ENCODE measurements at regions not wholly inside any gene's neighbourhood (a gene's known extent, or its start where the extent isn't known, plus 50 kb on each side); places are given as distances from the start of the nearest gene placed in this dataset.
"Not testable (repeated sequence)": the region's sequence is repeated elsewhere in the genome, so short reads cannot be mapped to it uniquely, and the experiment has no call there.

DNA sequence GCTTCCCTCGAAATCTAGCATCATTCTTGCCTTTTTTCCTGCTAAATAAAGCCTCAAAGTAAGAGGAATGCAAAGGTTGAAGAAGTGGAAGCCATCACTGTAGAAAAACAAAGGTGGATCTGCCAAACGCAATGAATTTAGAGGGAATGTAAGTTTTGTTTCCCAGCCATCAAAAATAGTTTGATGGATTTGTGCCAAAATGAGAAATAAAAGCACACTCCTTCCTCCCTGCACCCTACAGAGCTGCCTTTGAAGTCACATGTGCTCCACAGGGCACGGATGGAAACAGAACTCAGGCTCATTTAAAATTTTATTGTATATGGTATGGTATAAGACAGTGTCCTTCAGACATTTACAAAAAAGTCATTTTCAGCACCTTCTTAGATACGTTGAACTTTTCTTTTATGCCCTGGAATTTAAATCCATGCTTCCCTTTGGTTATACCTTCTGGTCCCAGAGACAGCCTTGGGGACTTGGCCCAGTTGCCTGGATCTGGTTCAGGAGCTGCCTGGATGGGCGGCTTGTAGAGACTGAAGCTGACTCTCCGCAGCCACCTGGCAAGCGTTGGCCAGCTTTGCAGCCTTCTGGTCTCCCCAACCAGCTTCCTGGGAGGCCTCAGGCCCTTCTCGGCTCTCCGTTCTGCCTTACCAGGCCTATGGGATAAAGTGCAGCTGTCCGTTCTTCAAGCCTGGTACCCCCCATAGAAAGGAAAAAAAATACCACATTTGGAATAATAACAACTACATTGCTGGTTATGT is 228.5 kb upstream of the NEBL start:
- no peaks in the 10 kb centered on the region for H3K27me3 ChIP-seq (ENCODE audit: control insufficient read depth, insufficient read depth, low read length)
- no peak overlapping the region for H3K9ac ChIP-seq (ENCODE audit: insufficient read depth, low read length)
- no peaks in the 10 kb centered on the region for H3K4me1 ChIP-seq (ENCODE audit: control insufficient read depth, extremely low read depth, insufficient read depth, low read length)
- no peaks in the 10 kb centered on the region for H4K20me1 ChIP-seq (ENCODE audit: control insufficient read depth, extremely low read depth, insufficient read depth, low read length)
- no peak overlapping the region for H3K4me2 ChIP-seq (ENCODE audit: extremely low read depth, insufficient read depth, low read length)
- no peak for DNase-seq (ENCODE audit: low read depth in 2 of 2)
- H3K9me3 ChIP-seq (ENCODE audit: control insufficient read depth, insufficient read depth, low read depth, low read length) = no peaks in the 10 kb centered on the region
- no peak overlapping the region for H2AFZ ChIP-seq (ENCODE audit: low read length)
- no peaks in the 10 kb centered on the region for H3K79me2 ChIP-seq (ENCODE audit: control insufficient read depth, insufficient read depth, low read length)
- no peak overlapping the region for H3K4me3 ChIP-seq (replicated peaks in 1 of 4; ENCODE audit: control extremely low read depth in 1 of 4, insufficient read depth in 1 of 4, low read depth in 3 of 4, low read length in 4 of 4)
- H3K27ac ChIP-seq (ENCODE audit: insufficient read depth, low read length) = no peak overlapping the region
- H3K36me3 ChIP-seq (ENCODE audit: control insufficient read depth, insufficient read depth, low read length) = no peaks in the 10 kb centered on the region
- TF ChIP-seq EZH2 (IDR thresholded peaks at IDR 0.05; ENCODE audit: low read length, missing control alignments) = no peak
- TF ChIP-seq, protein P1, sequence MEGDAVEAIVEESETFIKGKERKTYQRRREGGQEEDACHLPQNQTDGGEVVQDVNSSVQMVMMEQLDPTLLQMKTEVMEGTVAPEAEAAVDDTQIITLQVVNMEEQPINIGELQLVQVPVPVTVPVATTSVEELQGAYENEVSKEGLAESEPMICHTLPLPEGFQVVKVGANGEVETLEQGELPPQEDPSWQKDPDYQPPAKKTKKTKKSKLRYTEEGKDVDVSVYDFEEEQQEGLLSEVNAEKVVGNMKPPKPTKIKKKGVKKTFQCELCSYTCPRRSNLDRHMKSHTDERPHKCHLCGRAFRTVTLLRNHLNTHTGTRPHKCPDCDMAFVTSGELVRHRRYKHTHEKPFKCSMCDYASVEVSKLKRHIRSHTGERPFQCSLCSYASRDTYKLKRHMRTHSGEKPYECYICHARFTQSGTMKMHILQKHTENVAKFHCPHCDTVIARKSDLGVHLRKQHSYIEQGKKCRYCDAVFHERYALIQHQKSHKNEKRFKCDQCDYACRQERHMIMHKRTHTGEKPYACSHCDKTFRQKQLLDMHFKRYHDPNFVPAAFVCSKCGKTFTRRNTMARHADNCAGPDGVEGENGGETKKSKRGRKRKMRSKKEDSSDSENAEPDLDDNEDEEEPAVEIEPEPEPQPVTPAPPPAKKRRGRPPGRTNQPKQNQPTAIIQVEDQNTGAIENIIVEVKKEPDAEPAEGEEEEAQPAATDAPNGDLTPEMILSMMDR (conservative IDR thresholded peaks at IDR 0.05 in 1 of 2, IDR thresholded peaks at IDR 0.05 in 1 of 2; ENCODE audit: low read depth in 1 of 2, low read length in 2 of 2) = no peak

DNA sequence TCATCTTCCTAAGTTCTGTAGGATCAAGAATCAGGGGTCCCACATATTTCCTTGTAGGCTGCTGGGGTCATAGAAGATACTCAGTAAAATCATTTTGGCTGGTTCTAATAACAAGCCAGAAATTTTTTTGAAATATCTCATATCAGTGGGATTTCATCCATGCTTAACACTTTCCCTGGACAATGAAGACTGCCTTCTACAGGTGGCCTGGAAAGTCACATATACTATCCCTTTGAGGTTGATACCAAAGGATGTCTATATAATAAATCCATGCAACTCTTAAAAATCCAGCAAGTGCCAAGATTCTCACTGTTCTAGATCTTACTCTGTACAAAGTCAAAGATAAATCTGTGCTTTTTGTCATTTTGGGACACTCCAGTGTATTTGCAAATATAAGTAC is 225.8 kb upstream of the NEBL start:
- Histone ChIP-seq H3K9ac (ENCODE audit: insufficient read depth, low read length) (no peak overlapping the region), H3K4me3 (replicated peaks in 1 of 4; ENCODE audit: control extremely low read depth in 1 of 4, insufficient read depth in 1 of 4, low read depth in 3 of 4, low read length in 4 of 4) (no peak overlapping the region), H4K20me1 (ENCODE audit: control insufficient read depth, extremely low read depth, insufficient read depth, low read length) (no peaks in the 10 kb centered on the region), H3K4me2 (ENCODE audit: extremely low read depth, insufficient read depth, low read length) (no peak overlapping the region), H2AFZ (ENCODE audit: low read length) (no peak overlapping the region), H3K4me1 (ENCODE audit: control insufficient read depth, extremely low read depth, insufficient read depth, low read length) (no peaks in the 10 kb centered on the region), H3K9me3 (ENCODE audit: control insufficient read depth, insufficient read depth, low read depth, low read length) (no peaks in the 10 kb centered on the region), H3K36me3 (ENCODE audit: control insufficient read depth, insufficient read depth, low read length) (no peaks in the 10 kb centered on the region), H3K27me3 (ENCODE audit: control insufficient read depth, insufficient read depth, low read length) (no peaks in the 10 kb centered on the region), H3K27ac (ENCODE audit: insufficient read depth, low read length) (no peak overlapping the region), H3K79me2 (ENCODE audit: control insufficient read depth, insufficient read depth, low read length) (no peaks in the 10 kb centered on the region)
- no peak for TF ChIP-seq EZH2 (IDR thresholded peaks at IDR 0.05; ENCODE audit: low read length, missing control alignments)
- TF ChIP-seq, protein P1 (conservative IDR thresholded peaks at IDR 0.05 in 1 of 2, IDR thresholded peaks at IDR 0.05 in 1 of 2; ENCODE audit: low read depth in 1 of 2, low read length in 2 of 2) = no peak
- DNase-seq (ENCODE audit: low read depth in 2 of 2) = no peak

DNA sequence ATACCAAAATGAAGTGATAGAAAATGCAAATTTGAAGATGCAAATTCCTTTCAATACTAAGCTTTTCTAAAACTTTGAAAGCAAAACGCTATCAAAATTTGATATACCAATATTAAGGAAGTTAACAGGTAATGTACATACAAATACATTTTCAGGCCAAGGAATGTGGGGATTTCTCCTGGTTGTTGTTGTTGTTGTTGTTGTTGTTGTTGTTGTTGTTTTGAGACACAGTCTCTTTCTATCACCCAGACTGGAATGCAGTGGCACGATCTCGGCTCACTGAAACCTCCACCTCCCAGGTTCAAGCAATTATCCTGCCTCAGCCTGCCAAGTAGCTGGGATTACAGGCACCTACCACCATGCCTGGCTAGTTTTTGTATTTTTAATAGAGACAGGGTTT is 224.7 kb upstream of the NEBL start:
- H2AFZ ChIP-seq (ENCODE audit: low read length); H3K79me2 ChIP-seq (ENCODE audit: control insufficient read depth, insufficient read depth, low read length); H3K36me3 ChIP-seq (ENCODE audit: control insufficient read depth, insufficient read depth, low read length); H4K20me1 ChIP-seq (ENCODE audit: control insufficient read depth, extremely low read depth, insufficient read depth, low read length); H3K4me1 ChIP-seq (ENCODE audit: control insufficient read depth, extremely low read depth, insufficient read depth, low read length); DNase-seq (ENCODE audit: low read depth in 2 of 2); H3K27ac ChIP-seq (ENCODE audit: insufficient read depth, low read length); H3K27me3 ChIP-seq (ENCODE audit: control insufficient read depth, insufficient read depth, low read length); H3K9ac ChIP-seq (ENCODE audit: insufficient read depth, low read length); H3K4me3 ChIP-seq (replicated peaks in 1 of 4; ENCODE audit: control extremely low read depth in 1 of 4, insufficient read depth in 1 of 4, low read depth in 3 of 4, low read length in 4 of 4); H3K9me3 ChIP-seq (ENCODE audit: control insufficient read depth, insufficient read depth, low read depth, low read length); H3K4me2 ChIP-seq (ENCODE audit: extremely low read depth, insufficient read depth, low read length): not testable (repeated sequence)
